ENCODE measurements at regions not wholly inside any gene's neighbourhood (a gene's known extent, or its start where the extent isn't known, plus 50 kb on each side); places are given as distances from the start of the nearest gene placed in this dataset.
"Not testable (repeated sequence)": the region's sequence is repeated elsewhere in the genome, so short reads cannot be mapped to it uniquely, and the experiment has no call there.

DNA sequence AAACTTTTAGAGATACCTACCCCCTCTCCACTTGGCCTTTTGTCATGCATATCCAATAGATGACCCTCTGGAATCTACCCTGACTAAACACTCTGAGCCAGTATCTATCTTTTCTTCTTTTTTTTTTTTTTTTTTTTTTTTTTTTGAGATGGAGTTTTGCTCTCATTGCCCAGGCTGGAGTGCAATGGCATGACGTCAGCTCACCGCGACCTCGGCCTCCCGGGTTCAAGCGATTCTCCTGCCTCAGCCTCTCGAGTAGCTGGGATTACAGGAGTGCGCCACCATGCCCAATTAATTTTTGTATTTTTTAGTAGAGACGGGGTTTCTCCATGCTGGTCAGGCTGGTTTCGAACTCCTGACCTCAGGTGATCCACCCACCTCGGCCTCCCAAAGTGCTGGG, 50.8 kb upstream of the GRIN2B start:
- DNase-seq (ENCODE audit: extremely low read depth in 1 of 11, low read depth in 9 of 11, low spot score in 4 of 11): not testable (repeated sequence)

DNA sequence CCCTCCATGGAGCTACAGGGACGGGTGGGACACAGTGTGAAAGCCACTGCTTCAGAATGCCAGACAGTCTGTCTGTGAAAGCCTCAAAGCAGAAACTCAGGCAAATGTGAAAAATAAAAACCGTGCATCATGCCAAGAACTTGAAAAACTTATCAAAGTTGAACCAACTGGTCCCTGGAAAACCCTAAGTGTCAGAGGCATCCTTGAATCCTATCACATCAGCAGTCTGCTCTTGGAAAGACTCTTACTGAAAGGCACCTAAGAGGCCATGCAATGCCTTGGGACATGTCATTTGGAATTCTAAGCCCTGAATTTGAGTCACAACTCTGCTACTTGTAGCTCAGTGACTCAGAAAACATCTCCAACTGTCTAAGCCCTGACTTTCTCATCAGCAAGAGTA, 62.4 kb upstream of the GRIN2B start:
- no peak for DNase-seq (ENCODE audit: extremely low read depth in 1 of 11, low read depth in 9 of 11, low spot score in 4 of 11)

DNA sequence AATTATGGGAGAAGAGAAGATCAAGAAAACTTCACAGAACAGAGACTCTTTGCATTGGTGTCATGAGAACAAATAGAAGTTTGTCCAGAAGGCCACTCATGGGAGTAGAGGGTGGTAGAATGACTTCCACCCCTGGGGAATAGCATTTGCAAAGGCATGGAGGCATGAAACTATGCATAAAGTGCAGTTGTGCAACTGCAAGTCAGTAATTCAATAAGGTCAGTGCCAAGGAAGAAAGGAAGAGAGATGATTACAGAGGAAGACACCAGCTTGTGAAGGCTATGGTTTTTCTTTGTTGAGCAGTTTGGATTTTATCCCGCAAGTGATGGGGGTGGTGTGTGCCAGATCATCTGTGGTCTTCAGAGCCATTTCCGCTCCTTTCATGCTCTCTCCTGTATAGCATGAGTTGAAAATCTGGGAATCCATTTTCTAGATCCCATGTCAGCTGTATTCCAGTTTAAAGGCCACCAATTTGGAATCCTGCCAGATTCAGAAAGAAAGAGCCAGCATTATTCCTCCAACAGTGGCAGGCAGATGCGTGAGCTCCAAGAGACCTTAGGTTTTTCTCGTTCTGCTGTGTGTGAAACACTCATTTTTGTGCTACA, 67.6 kb upstream of the GRIN2B start:
- no peak for DNase-seq (ENCODE audit: extremely low read depth in 1 of 11, low read depth in 9 of 11, low spot score in 4 of 11)

DNA sequence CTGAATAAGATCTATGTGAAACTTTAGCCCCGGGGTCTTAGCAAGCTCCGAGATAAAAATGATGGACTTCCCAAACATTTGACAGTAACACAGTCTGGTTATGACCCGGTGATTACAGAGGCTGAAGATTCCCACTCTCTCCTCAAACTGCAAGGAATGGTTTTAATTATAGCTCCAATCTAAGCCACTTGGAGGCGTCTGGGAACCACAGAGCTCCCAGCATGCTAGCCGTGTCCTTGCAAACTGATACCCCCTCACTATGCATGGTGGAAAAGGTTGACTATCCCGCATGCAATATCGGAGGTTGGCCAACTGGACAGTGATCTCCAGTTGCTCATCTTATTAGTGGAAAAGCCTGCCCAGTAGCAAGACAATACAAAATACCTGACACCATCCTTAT, 76.5 kb upstream of the GRIN2B start:
- DNase-seq (ENCODE audit: extremely low read depth in 1 of 11, low read depth in 9 of 11, low spot score in 4 of 11): no peak

DNA sequence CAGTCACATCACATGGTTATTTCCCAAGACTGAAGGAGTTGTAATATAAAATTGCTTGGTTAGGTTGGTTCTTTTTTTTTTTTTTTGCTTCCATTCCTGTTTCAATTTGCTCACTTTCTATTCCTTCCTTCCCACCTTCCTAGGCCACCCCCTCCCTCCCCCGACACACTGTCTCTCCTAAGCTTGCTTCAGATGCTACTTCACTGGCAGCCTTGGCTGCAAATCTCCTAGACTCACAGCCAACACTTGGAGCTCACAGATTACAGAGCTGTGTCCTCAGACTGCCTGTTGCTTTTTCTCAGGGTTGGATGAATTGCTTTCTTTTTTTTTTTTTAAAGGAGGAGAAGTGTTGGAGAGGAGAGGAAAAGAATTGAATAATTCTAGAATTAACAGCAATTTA, 77.3 kb upstream of the GRIN2B start:
- DNase-seq (ENCODE audit: extremely low read depth in 1 of 11, low read depth in 9 of 11, low spot score in 4 of 11): no peak

DNA sequence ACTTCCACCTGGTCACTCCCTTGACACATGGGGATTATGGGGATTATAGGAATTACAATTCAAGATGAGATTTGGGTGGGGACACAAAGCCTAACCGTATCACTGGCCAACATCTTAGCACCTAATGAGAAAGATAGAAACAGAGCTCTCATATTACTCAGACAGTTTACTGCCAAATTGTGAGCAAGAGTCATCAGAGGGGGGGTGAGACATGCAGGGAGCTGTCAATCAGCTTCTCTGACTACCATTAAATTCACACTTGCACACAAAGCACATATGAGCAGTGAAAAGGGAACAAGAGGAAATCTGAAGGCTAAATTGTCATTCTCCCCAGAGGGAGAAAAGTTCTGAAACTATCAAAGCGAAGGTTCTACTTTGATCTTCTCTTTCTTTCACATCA, 78.1 kb upstream of the GRIN2B start:
- no peak for DNase-seq (ENCODE audit: extremely low read depth in 1 of 11, low read depth in 9 of 11, low spot score in 4 of 11)

DNA sequence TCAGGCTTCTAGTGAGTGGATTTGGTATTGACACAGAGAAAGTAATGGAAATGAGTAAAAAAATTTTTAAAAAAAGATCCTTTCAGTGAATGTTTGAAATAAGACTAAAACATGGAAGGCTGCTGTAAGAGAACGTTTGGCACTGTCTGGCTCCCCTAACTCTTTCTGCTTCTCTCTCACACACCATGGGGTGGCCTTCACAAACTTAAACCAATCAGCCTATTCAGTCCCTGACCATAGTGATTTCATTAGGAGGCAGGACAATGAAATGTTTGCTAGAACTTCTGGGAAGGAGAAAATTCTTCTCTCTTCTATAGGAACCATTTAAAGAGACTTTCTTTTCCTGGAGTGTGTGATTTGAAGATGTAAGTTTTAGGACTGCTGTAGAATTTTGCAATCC, 84.2 kb upstream of the GRIN2B start:
- DNase-seq (ENCODE audit: extremely low read depth in 1 of 11, low read depth in 9 of 11, low spot score in 4 of 11): no peak

DNA sequence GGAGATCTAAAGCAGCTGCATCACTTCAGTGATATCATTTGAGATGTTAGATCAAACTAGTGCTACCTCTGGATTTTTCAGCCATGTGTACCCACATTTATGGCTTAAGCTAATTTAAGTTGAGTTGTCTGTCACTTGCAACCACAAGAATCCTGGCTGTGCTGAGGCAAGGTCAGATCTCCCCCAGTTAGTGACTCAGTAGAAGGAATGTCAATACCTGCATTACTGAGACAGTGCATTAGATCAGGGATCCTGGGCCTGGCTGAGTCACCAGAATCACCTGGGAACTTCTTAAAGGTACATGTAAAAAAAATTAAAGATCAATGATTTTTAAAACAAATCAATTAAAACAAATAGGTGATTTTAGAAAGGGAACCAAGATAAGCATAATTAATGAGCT, 84.6 kb upstream of the GRIN2B start:
- DNase-seq (ENCODE audit: extremely low read depth in 1 of 11, low read depth in 9 of 11, low spot score in 4 of 11): no peak

DNA sequence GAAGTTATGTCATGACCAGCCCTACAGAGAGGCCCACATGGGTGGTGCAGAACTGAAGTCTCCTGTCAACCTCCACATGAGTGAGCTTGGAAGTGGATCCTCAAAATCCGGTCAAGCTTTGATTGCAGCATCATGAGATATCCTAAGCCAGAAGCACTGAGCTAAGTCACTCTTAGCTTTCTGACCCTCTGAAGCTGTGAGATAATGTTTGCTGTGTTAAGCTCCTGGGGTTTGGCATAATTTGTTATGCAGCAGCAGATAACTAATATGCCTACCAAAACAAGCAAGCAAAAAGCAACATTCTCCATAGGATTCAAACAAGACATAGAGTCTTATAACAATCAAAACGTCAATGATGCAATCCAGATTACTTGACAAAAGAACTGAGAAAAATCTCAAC, 87.6 kb upstream of the GRIN2B start:
- no peak for DNase-seq (ENCODE audit: extremely low read depth in 1 of 11, low read depth in 9 of 11, low spot score in 4 of 11)

DNA sequence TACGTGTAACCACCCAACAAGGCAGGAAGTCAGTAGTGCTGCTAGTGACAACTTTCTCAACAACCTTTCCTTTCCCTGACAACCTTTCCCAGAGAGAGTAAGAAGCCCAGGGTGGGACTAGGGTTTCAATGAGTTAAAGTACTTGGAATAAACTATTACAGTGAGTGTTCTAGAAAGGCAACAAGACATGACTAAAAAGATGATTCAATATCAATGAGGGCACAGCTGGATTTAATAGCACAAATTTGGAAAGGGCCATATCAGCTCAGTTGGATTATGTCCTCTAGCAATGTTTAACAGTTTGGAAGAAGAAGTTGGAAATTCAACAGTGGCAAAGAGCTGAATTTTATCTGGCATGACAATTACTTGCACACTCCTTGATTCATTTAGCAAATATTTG, 90.4 kb upstream of the GRIN2B start:
- DNase-seq (ENCODE audit: extremely low read depth in 1 of 11, low read depth in 9 of 11, low spot score in 4 of 11): no peak

DNA sequence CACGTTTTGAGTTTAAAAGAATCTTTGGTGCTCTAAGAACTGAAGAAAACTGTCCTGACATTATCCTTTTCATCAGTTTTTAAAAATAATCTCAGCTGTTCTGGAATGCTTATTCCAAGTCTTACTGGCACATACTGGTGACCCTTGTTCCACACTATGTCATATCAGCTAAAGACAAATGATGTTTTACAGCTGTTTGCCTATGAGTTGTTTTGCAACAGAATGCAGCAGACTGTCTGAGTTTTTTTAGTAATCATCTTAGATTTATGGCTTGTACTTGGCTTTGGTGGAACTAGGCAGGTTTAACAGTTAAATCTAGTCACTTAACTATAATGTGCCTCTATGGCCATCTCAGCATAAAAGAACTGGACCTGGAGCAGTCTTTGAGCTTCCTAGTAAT, 91.6 kb upstream of the GRIN2B start:
- peak in 1 of 11 donors; percentile 5 for DNase-seq (ENCODE audit: extremely low read depth in 1 of 11, low read depth in 9 of 11, low spot score in 4 of 11)

DNA sequence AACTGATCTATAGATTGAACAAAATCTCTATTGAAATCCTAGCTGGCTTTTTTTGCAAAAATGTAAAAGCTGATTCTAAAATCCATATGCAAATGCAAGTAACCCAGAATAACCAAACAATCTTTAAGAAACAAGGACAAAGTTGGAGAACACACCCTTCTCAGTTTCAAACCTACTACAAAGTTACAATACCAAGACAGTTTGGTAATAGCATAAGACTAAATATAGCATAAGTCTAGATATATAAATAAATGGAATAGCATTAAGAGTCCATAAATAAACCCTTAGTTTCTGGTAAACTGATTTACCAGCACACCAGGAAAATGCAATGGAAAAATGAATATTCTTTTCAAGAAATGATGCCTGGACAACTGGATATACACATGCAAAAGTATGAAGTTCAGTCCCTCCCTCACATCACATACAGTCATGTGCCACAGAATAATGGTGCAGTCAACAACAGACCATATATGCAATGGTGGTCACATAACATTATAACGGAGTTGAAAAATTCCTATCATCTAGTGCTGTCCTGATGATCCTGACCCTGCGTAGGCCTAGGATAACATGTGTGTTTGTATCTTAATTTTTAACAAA, 94.5 kb upstream of the GRIN2B start:
- no peak for DNase-seq (ENCODE audit: extremely low read depth in 1 of 11, low read depth in 9 of 11, low spot score in 4 of 11)

DNA sequence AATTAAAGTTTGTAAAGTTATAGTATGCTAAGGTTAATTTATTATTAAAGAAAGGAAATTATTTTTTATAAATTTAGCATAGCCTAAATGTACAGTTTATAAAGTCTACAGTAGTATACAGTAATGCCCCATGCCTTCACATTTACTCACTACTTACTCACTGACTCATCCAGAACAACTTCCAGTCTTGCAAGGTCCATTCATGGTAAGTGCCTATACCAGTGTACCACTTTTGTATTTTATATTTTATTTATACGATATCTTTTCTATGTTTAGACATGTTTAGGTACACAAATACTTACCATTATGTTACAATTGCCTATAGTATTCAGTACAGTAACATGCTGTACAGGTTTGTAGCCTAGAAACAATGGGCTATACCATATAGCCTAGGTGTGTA, 95.1 kb upstream of the GRIN2B start:
- DNase-seq (ENCODE audit: extremely low read depth in 1 of 11, low read depth in 9 of 11, low spot score in 4 of 11): no peak

DNA sequence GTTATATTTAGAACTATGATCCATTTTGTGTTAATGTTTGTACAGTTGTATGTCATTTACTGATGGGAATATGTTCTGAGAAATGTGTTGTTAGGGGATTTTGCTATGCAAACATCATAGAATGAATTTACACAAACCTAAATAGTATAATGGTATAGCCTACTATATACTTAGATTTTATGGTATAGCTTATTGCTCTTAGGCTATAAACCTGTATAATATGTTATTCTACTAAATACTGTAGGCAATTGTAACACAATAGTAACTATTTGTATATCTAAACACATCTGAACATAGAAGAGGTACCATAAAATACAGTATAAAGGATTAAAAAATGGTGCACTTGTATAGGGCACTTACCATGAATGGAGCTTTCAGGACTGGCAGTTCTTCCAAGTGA, 105.4 kb upstream of the GRIN2B start:
- no peak for DNase-seq (ENCODE audit: extremely low read depth in 1 of 11, low read depth in 9 of 11, low spot score in 4 of 11)

DNA sequence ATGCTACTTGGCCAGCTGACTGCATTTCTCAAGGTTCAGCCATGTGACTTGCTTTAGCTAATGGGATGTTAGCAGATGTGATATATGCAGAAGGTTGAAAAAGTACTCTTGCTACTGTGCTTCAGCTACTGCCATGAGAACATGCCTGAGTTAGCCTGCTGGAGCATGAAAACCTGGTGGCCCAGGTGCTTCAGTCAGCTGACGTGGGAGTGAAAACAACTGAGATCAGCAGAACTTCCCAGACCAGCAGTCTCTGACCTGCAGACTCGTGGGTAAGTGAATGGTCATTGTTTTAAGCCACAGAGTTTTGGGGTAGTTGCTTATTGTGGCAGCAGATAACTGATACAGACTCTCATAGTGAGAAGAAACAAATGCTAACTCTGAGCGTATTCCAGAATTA, 118.6 kb upstream of the GRIN2B start:
- DNase-seq (ENCODE audit: extremely low read depth in 1 of 11, low read depth in 9 of 11, low spot score in 4 of 11): no peak

DNA sequence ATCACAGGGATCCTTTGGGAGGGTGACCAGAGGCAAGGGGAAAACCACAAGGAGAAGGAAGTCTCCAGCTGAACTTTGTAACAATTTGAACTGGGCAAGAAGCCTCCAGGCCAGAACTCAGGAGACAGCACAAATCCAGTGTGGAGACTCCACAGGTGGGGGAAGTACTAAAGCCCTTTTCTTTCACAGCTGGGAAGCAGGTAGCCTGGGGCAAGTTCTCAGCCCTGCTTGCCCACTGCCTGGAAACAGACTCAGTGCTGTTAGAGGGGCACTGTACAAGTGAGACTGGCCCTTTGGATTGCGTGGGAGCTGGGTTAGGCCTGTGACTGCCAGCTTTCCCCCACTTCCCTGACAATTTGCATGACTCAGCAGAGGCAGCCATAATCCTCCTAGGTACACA, 120.2 kb upstream of the GRIN2B start:
- DNase-seq (ENCODE audit: extremely low read depth in 1 of 11, low read depth in 9 of 11, low spot score in 4 of 11): not testable (repeated sequence)

DNA sequence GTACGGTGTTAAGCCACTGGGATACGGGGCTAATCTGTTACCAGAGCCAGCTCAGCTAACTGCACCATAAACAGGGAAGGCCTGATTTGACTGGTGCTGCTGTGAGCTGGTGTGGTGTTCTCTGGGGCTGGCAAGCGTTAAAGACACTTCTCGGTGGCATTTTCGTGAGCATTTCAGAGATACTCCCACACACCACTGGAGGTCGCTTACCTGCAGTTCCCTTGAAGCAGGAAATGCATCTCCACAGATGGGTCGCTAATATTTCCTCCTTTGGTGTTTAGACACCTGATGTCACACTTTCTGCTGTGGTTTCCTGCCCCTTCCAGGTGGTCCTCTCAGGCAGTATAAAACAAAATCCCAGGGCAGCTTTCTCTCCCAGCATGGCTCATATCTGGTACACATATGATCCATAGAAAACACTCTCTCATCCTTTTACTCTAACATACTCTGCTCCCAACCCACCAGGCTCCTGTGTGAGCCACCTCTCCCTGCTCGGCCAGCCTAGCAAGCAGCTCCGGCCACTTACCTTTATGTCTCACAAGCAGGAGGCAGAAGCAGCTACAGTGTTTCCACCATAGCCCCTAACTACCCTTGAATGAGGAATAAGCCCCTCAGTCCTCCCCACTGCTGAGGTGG, 129.9 kb upstream of the GRIN2B start:
- peak in 10 of 11 donors; percentile 3 to 20 (median 8) for DNase-seq (ENCODE audit: extremely low read depth in 1 of 11, low read depth in 9 of 11, low spot score in 4 of 11)

DNA sequence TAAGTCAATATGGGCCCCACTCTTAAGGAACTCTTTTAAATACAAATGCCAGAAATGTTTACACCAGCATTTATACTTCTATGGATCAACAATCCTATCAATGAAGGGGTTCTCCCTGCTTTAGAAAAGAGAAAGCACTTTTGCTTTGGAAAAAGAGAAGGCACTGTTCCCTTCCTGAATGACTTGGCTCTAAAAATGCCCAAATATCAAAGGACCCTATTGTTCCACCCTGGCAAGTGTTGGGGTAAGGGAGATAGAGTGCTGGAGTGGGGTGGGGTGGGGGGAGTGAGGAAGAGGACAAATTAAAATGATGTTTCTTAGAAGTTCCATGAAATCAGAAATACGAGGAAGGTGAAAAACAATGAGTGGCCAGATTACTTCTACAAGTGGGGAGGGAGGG, 131.6 kb upstream of the GRIN2B start:
- DNase-seq (ENCODE audit: extremely low read depth in 1 of 11, low read depth in 9 of 11, low spot score in 4 of 11): no peak

DNA sequence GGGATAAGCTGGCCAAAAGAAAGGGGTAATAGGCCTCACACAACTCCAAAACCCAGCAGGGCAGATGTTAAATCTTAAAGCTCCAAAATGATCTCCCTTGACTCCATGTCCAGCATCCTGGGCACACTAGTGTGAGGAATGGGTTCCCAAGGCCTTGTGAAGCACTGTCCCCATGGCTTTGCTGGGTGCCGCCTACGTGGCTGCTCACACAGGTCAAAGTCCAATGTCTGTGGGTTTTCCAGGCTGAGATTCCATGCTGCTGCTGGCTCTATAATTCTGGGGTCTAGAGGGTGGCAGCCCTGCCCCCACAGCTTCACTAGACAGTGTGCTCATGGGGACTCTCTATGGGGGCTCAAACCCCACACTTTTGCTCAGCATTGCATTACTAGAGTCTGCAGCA, 145.3 kb upstream of the GRIN2B start:
- no peak for DNase-seq (ENCODE audit: extremely low read depth in 1 of 11, low read depth in 9 of 11, low spot score in 4 of 11)

DNA sequence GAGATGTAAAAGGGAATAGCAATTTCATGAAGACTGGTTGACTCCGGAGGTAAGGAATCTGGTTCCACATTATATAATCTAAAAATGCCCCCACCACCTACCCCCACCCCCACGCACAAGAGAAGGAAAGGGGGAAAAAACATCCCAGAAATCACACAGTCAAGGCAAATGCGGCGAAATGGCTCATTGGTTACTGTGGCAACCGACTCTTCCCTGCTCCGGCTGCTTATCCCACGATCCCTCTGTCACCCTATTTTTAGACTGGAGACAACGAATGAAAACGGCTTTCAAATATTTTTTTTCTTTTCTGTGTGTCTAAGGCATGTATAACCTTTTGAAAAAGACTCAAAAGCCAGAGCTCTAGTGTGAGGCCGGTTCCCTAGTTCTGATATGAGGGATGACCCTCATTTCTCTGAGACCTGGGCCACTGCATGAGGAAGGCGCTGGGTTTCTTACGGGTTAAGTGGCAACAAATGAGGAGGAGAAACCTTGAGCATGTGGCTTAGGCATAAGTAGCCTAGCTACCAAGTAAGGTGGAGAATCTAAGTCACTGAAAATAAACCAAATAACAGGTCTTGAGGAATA, 148.3 kb upstream of the GRIN2B start:
- no peak for DNase-seq (ENCODE audit: extremely low read depth in 1 of 11, low read depth in 9 of 11, low spot score in 4 of 11)

DNA sequence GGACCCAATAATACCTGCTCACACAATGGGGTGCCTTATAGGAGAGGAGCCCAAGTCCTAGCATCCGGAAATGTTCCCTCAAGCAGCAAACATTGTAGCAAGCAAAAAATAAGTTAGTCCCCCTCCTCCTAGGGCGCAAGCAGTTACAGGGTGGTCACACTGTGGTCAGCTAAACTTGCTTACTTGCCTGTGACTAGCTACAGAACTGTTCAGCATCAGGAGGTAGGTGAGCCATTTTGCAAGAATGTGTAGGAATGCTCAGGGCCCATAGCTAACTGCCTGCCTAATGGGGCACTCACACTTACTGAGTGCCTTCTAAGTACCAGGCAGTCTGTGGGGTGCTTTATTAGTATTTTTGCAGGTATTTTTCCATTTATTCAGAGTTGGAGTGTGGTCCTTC, 154.6 kb upstream of the GRIN2B start:
- no peak for DNase-seq (ENCODE audit: extremely low read depth in 1 of 11, low read depth in 9 of 11, low spot score in 4 of 11)

All from renal cortex interstitium (tissue), 11 donors.